ENCODE measurements at regions not wholly inside any gene's neighbourhood (a gene's known extent, or its start where the extent isn't known, plus 50 kb on each side); places are given as distances from the start of the nearest gene placed in this dataset.

DNA sequence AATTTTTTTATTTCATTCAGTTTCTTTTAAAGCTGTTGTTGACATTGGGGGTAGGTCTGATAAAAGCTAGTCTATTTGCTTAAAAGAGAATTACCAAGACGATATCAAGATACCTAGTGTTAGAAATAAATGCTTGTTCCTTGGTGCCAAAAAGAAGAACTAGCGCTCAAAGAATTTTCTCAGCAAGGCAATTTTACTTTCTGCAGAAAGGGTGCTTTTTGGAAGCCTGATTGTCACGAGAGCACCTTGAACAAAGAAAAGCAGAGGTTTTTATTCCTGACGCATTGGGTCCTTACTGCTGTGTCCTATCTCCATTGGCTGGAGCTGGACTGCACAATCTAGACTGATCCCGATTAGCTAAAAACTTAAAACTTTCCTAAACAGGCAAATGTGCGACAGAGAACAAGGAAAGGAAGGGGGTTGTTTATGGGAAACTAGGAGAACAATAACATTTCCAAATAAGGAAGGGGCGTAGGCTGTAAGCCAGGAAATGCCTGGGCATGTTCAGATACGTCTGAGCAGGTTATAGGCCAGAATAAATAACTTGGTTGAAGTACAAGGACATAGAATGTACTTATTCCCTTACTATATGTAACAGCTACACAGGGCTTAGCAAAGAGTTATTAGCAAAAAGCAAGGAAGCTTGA is 50.3 kb upstream of the STPG2 start:
- TF ChIP-seq POLR2A (IDR thresholded peaks at IDR 0.05) (no peak), CTCF (IDR thresholded peaks at IDR 0.05) (no peak)

Measured in heart left ventricle (tissue), 13 donors.